ENCODE measurements at regions not wholly inside any gene's neighbourhood (a gene's known extent, or its start where the extent isn't known, plus 50 kb on each side); places are given as distances from the start of the nearest gene placed in this dataset.

- Histone ChIP-seq H3K4me2 (ENCODE audit: low read length) (no peak overlapping the region), H3K4me1 (ENCODE audit: control insufficient read depth, low read length) (no peaks in the 10 kb centered on the region), H3K36me3 (ENCODE audit: control insufficient read depth, low read length) (no peaks in the 10 kb centered on the region), H3K27ac (ENCODE audit: low read depth, low read length) (no peak overlapping the region), H3K79me2 (ENCODE audit: control insufficient read depth, low read length) (no peaks in the 10 kb centered on the region), H3K9me3 (ENCODE audit: control insufficient read depth, insufficient read depth, low read length) (no peaks in the 10 kb centered on the region), H3K4me3 (ENCODE audit: low read length) (no peak overlapping the region), H4K20me1 (ENCODE audit: control insufficient read depth, insufficient read depth, low read depth, low read length) (no peaks in the 10 kb centered on the region), H3F3A (ENCODE audit: control insufficient read depth, insufficient read depth) (no peaks in the 10 kb centered on the region), H3K9me2 (replicated peaks; ENCODE audit: control insufficient read depth, low read length) (no peaks in the 10 kb centered on the region), H3K27me3 (ENCODE audit: control insufficient read depth, low read length) (no peaks in the 10 kb centered on the region)
- TF ChIP-seq EZH2phosphoT487 (IDR thresholded peaks at IDR 0.05; ENCODE audit: borderline replicate concordance, low read length) (no peak), CTCF (IDR thresholded peaks at IDR 0.05; ENCODE audit: low read depth, low read length, poor library complexity, severe bottlenecking) (no peak)
Measured at GRCh38 chr4:154936873-154937272, 155.8 kb downstream of the RBM46 start.

- Histone ChIP-seq H3F3A (ENCODE audit: control insufficient read depth, insufficient read depth) (no peaks in the 10 kb centered on the region), H3K9me2 (replicated peaks; ENCODE audit: control insufficient read depth, low read length) (no peaks in the 10 kb centered on the region), H3K9me3 (ENCODE audit: control insufficient read depth, insufficient read depth, low read length) (no peaks in the 10 kb centered on the region), H3K27me3 (ENCODE audit: control insufficient read depth, low read length) (no peaks in the 10 kb centered on the region), H3K36me3 (ENCODE audit: control insufficient read depth, low read length) (no peaks in the 10 kb centered on the region), H3K79me2 (ENCODE audit: control insufficient read depth, low read length) (no peaks in the 10 kb centered on the region), H3K4me1 (ENCODE audit: control insufficient read depth, low read length) (no peaks in the 10 kb centered on the region), H3K27ac (ENCODE audit: low read depth, low read length) (no peak overlapping the region), H3K4me2 (ENCODE audit: low read length) (no peak overlapping the region), H3K4me3 (ENCODE audit: low read length) (no peak overlapping the region), H4K20me1 (ENCODE audit: control insufficient read depth, insufficient read depth, low read depth, low read length) (no peaks in the 10 kb centered on the region)
- no peak for TF ChIP-seq CTCF (IDR thresholded peaks at IDR 0.05; ENCODE audit: low read depth, low read length, poor library complexity, severe bottlenecking)
- no peak for TF ChIP-seq EZH2phosphoT487 (IDR thresholded peaks at IDR 0.05; ENCODE audit: borderline replicate concordance, low read length)
Measured at GRCh38 chr4:154939851-154940250, 158.8 kb downstream of the RBM46 start.

GRCh38 chr4:154942176-154942575 lies 161.1 kb downstream of the RBM46 start:
- H4K20me1 ChIP-seq (ENCODE audit: control insufficient read depth, insufficient read depth, low read depth, low read length): no peaks in the 10 kb centered on the region
- H3K4me2 ChIP-seq (ENCODE audit: low read length): no peak overlapping the region
- no peak overlapping the region for H3K4me3 ChIP-seq (ENCODE audit: low read length)
- H3K27me3 ChIP-seq (ENCODE audit: control insufficient read depth, low read length): no peaks in the 10 kb centered on the region
- TF ChIP-seq CTCF (IDR thresholded peaks at IDR 0.05; ENCODE audit: low read depth, low read length, poor library complexity, severe bottlenecking): no peak
- TF ChIP-seq EZH2phosphoT487 (IDR thresholded peaks at IDR 0.05; ENCODE audit: borderline replicate concordance, low read length): no peak
- H3F3A ChIP-seq (ENCODE audit: control insufficient read depth, insufficient read depth): no peaks in the 10 kb centered on the region
- no peak overlapping the region for H3K27ac ChIP-seq (ENCODE audit: low read depth, low read length)
- H3K79me2 ChIP-seq (ENCODE audit: control insufficient read depth, low read length): no peaks in the 10 kb centered on the region
- no peaks in the 10 kb centered on the region for H3K4me1 ChIP-seq (ENCODE audit: control insufficient read depth, low read length)
- H3K9me3 ChIP-seq (ENCODE audit: control insufficient read depth, insufficient read depth, low read length): no peaks in the 10 kb centered on the region
- no peaks in the 10 kb centered on the region for H3K36me3 ChIP-seq (ENCODE audit: control insufficient read depth, low read length)
- no peaks in the 10 kb centered on the region for H3K9me2 ChIP-seq (replicated peaks; ENCODE audit: control insufficient read depth, low read length)

GRCh38 chr4:154944996-154945395 lies 163.9 kb downstream of the RBM46 start:
- H3K4me1 ChIP-seq (ENCODE audit: control insufficient read depth, low read length): no peaks in the 10 kb centered on the region
- no peak overlapping the region for H3K4me2 ChIP-seq (ENCODE audit: low read length)
- H3K27ac ChIP-seq (ENCODE audit: low read depth, low read length): no peak overlapping the region
- H3K79me2 ChIP-seq (ENCODE audit: control insufficient read depth, low read length): no peaks in the 10 kb centered on the region
- no peaks in the 10 kb centered on the region for H4K20me1 ChIP-seq (ENCODE audit: control insufficient read depth, insufficient read depth, low read depth, low read length)
- H3K36me3 ChIP-seq (ENCODE audit: control insufficient read depth, low read length): no peaks in the 10 kb centered on the region
- H3F3A ChIP-seq (ENCODE audit: control insufficient read depth, insufficient read depth): no peaks in the 10 kb centered on the region
- H3K27me3 ChIP-seq (ENCODE audit: control insufficient read depth, low read length): no peaks in the 10 kb centered on the region
- H3K4me3 ChIP-seq (ENCODE audit: low read length): no peak overlapping the region
- TF ChIP-seq CTCF (IDR thresholded peaks at IDR 0.05; ENCODE audit: low read depth, low read length, poor library complexity, severe bottlenecking): no peak
- TF ChIP-seq EZH2phosphoT487 (IDR thresholded peaks at IDR 0.05; ENCODE audit: borderline replicate concordance, low read length): no peak
- no peaks in the 10 kb centered on the region for H3K9me3 ChIP-seq (ENCODE audit: control insufficient read depth, insufficient read depth, low read length)
- H3K9me2 ChIP-seq (replicated peaks; ENCODE audit: control insufficient read depth, low read length): no peaks in the 10 kb centered on the region
